AG08395 (cell line): ENCODE measurements at regions not wholly inside any gene's neighbourhood (a gene's known extent, or its start where the extent isn't known, plus 50 kb on each side); places are given as distances from the start of the nearest gene placed in this dataset.
"Not testable (repeated sequence)": the region's sequence is repeated elsewhere in the genome, so short reads cannot be mapped to it uniquely, and the experiment has no call there.

Source experiments
- DNase-seq: peaks from one replicate; pipeline ENCODE4 v3.0.0; 2012; ENCODE audit warnings: mixed read lengths, low spot score

DNA sequence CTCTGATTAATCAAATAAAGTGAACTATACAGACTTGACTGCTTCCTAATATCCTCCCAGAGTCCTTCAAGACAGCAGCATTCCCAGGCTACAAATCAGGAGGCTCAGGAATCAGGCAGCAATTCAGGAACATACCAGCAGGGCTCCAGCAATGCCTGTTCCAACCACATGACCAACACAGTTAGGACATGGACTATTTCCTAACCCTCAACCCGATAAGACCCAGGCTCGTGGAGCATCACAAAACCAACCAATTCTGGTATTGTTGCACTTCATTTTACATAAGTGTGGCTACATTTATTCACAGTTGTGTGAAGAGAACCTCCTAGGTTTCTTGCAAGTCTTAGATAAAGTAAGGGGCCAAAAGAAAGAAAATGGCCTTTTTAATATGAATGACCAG lies 546.2 kb upstream of the ADGRL2 start:
- no peak for DNase-seq

DNA sequence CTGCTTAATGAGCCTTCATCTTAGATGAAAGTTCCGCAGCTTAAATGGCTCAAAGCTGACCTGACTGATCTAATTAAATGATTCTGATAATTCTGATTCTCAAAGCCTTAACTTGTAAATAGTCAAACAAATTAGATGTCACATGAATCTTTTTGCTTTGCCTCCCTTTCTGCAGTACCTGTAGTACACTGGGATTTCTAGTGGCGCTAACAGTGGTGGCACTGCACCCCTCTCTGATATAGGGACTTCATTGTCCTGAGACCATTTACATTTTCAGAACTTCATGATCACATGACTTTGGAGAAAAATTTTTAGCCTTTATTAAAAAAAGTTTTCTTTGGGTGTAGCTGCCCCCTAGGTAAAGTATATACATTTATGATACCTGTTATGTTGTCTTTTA lies 546.7 kb upstream of the ADGRL2 start:
- no peak for DNase-seq

- no peak for DNase-seq
These were observed 548.1 kb upstream of the ADGRL2 start for GRCh38 chr1:81252471-81253151.

GRCh38 chr1:81250825-81251224 lies 549.9 kb upstream of the ADGRL2 start:
- DNase-seq: not testable (repeated sequence)

DNA sequence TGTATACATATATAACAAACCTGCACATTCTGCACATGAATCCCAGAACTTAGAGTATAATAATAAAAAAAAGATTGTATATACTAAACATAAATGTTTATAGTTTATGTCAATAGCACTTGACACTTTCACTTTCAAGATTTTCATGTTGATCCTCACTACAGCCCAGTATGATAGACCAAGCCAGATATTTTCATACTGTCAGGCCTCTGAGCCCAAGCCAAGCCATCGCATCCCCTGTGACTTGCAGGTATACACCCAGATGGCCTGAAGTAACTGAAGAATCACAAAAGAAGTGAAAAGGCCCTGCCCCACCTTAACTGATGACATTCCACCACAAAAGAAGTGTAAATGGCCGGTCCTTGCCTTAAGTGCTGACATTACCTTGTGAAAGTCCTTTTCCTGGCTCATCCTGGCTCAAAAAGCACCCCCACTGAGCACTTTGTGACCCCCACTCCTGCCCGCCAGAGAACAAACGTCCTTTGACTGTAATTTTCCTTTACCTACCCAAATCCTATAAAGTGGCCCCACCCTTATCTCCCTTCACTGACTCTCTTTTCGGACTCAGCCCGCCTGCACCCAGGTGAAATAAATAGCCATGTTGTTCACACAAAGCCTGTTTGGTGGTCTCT lies 555.5 kb upstream of the ADGRL2 start:
- DNase-seq: not testable (repeated sequence)

DNA sequence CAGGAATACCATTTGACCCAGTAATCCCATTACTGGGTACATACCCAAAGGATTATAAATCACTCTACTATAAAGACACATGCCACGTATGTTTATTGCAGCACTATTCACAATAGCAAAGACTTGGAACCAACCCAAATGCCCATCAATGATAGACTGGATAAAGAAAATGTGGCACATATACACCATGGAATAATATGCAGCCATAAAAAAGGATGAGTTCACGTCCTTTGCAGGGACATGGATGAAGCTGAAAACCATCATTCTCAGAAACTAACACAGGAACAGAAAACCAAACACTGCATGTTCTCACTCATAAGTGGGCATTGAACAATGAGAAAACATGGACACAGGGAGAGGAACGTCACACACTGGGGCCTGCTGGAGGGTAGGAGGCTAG lies 556.1 kb upstream of the ADGRL2 start:
- not testable (repeated sequence) for DNase-seq

DNA sequence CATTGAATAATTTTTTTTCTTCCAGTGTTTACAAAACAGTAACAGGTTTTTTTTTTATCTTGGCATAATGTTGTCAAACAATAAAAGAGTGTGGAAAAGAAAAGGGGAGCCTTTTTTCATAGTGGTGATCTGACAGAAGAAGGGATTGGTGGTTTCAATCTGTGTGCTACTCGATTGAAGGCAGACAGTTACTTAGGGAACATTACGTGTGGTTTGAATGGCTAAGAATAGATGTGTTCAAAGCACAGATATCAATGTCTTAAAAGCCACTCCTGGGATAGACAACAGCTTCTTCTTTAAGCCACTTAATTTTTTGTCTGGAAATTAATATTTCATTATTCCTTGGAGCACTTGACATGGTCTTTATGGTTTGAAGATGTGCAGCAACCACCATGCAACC lies 558.6 kb upstream of the ADGRL2 start:
- DNase-seq: no peak

DNA sequence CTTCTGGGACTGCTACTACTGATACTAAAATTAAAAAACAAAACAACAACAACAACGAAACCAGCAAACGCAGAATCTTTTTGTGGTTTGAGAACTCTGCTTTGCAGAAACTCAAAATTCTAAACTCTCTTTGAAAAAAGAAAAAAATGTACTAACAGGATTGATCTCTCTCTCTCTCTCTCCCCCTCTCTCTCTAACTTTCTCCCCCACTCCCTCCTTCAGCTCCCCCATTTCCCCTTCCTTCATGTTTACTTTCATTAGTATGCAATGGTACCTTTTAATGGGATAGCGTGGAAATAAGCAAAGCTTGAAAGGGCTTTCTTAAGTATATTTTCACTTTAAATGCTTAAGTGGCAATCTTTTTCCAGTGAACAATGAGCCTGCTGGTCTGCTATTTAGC lies 562.6 kb upstream of the ADGRL2 start:
- DNase-seq: no peak

GRCh38 chr1:81237473-81238089 lies 563.2 kb upstream of the ADGRL2 start:
- no peak for DNase-seq

DNA sequence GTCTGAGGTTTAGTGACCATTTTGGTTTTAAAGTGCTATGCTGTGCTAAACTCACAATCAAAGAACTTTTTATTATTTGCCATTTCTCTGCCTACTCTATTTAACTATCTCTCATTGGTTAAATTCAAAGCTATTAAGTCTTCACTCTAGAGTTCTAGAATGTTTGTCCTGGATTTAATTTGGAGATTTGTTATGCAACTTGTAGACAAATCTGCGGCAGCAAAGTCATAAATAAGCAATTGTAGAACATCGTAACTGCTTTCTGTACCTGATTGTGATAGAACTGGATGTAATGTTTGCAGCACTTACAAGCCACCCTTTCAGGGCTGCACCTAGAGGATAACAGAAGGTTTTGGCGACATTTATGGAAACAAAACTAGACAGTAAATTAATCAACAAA lies 566.5 kb upstream of the ADGRL2 start:
- no peak for DNase-seq

GRCh38 chr1:81233591-81233990 lies 567.1 kb upstream of the ADGRL2 start:
- no peak for DNase-seq

DNA sequence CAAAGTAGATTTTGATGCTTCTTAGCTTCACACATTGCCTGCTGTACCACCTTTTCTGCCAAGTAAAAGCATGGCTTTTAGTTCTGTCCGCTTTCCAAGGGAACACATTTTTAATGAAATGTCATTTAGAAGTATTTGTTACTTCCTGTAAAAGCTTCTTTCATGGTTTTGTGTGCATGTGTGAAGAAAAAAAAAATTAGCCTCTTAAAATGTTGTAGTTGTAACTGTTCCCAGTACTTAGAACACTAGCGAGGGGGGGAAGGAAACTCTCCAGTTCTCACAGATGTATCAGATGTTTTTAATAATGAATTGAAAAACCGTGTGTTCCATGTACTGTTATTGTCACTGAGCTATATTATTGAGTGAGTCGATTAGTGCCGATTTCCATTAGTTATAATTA lies 568.3 kb upstream of the ADGRL2 start:
- peak; percentile 2 for DNase-seq

- DNase-seq: peak; percentile 2
These were observed 569.0 kb upstream of the ADGRL2 start for GRCh38 chr1:81231729-81232038.

- no peak for DNase-seq
These were observed 569.6 kb upstream of the ADGRL2 start for GRCh38 chr1:81230983-81231728.

- no peak for DNase-seq
These were observed 571.8 kb upstream of the ADGRL2 start for GRCh38 chr1:81228926-81229325.

DNA sequence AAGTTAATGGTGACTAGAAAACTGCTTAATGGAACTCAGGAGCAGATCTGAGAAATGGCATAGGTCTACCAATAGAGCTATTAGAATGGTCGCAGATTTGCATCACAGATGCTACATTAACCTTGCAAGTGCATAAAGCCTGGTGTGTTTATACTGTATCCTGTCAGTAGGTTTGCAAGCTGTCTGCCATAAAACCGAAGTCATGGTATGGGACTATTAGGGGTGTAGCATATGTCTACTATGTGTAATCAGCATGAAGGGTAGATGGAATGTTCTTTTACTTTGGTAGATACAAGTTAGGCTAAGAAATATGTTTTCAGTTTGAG lies 574.2 kb upstream of the ADGRL2 start:
- no peak for DNase-seq

- no peak for DNase-seq
These were observed 574.7 kb upstream of the ADGRL2 start for GRCh38 chr1:81225789-81226602.

DNA sequence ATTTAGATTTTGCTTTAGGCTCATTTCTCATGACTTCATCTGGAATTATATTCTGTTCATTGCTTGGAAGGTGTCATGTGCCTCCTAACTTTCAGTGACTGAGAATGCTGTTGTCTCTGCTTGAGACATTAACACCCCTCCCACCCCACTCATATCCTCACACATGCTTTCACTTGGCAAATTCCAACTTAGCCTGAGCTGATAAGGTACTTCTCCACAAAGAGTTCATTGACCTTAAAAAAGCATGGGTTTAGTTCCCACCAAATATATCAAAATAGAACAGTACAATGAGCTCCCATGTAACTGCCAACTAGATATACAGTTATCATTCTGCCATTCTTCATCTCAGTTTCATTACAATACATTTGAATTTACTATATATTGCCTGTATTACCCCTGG lies 576.5 kb upstream of the ADGRL2 start:
- no peak for DNase-seq

DNA sequence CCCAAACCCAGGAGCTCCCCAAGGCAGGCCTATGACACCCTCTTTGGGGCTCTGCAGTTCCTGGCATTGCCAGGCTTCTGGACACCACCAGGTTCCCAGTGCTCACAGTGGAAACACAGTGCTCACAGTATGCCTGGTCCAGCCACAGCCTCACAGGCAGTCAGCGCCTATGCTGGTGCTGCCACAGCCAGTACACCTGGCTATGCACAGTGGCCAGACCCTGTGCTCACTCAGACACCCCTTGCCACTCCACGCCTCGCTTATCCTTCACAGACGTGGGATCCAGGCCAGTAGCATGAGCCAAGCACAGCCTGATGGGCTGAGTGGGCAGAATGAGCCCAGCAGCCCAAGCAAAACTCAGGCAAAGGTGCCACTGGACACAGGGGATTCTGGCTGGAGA lies 579.2 kb upstream of the ADGRL2 start:
- DNase-seq: no peak

DNA sequence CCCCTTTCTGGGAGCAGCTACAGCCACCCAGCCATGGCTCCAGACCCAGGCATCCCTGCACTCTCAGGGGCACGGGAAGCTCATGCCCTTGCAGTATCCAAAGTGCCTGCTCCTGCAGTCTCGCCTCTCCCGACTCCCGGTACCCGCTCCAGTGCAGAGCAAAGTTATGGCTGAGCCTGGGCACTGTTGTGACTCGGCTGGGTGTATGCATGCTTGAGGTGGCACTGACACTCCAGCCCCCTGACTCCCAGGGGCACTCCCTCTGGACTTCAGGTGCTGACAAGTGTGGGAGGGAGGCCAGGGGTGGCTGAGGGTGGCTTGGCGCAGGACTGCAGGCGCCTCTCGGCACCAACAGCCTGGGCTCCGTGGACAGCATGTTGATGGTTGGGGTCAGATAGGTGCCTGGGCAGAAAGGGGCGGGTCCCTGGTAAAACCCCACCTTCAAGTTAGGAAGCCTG lies 580.1 kb upstream of the ADGRL2 start:
- no peak for DNase-seq

DNA sequence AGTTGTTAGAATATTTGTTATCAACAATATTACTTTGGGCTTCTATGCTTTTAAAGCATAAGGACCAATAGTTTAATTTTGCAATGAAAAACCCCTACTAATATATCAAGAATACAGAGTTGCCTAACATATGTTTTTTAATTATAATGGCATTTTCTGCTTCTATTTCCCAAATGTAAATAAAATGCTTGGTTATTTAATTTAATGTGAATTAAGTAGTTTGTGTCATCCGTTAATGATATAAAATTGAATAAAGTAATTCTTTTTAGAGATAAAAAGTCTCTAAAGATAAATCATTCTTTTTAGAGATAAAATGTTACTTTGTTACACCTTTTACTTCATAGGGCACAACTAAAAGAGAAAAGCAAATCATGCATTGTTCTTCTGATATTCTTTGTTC lies 583.7 kb upstream of the ADGRL2 start:
- no peak for DNase-seq

- DNase-seq: no peak
These were observed 587.5 kb upstream of the ADGRL2 start for GRCh38 chr1:81213279-81213678.
